GM12865 (cell line): ENCODE measurements at regions not wholly inside any gene's neighbourhood (a gene's known extent, or its start where the extent isn't known, plus 50 kb on each side); places are given as distances from the start of the nearest gene placed in this dataset.

Experiments
- DNase-seq: peaks from one replicate; pipeline ENCODE4 v3.0.0; 2010; ENCODE audit warnings: low read depth
- H3K4me3 ChIP-seq: 2 replicates; pipeline ENCODE4 v1.5.1; 2011; ENCODE audit warnings: mild to moderate bottlenecking, low read depth, low read length, control low read depth
- TF ChIP-seq, protein P1 (sequence below): IDR thresholded peaks from 2 replicates; pipeline ENCODE4 v1.5.1; 2011; ENCODE audit warnings: low read length, control low read depth, low read depth, inconsistent platforms; ENCODE audit not compliant: insufficient read depth; ENCODE audit errors: missing control alignments

GRCh38 chr2:5329763-5330162 is 362.4 kb upstream of the SOX11 start:
- DNase-seq: no peak
- TF ChIP-seq, protein P1, sequence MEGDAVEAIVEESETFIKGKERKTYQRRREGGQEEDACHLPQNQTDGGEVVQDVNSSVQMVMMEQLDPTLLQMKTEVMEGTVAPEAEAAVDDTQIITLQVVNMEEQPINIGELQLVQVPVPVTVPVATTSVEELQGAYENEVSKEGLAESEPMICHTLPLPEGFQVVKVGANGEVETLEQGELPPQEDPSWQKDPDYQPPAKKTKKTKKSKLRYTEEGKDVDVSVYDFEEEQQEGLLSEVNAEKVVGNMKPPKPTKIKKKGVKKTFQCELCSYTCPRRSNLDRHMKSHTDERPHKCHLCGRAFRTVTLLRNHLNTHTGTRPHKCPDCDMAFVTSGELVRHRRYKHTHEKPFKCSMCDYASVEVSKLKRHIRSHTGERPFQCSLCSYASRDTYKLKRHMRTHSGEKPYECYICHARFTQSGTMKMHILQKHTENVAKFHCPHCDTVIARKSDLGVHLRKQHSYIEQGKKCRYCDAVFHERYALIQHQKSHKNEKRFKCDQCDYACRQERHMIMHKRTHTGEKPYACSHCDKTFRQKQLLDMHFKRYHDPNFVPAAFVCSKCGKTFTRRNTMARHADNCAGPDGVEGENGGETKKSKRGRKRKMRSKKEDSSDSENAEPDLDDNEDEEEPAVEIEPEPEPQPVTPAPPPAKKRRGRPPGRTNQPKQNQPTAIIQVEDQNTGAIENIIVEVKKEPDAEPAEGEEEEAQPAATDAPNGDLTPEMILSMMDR: no peak
- no peak overlapping the region for H3K4me3 ChIP-seq

GRCh38 chr2:5330961-5331360 is 361.2 kb upstream of the SOX11 start:
- TF ChIP-seq, protein P1: no peak
- no peak overlapping the region for H3K4me3 ChIP-seq
- no peak for DNase-seq

DNA sequence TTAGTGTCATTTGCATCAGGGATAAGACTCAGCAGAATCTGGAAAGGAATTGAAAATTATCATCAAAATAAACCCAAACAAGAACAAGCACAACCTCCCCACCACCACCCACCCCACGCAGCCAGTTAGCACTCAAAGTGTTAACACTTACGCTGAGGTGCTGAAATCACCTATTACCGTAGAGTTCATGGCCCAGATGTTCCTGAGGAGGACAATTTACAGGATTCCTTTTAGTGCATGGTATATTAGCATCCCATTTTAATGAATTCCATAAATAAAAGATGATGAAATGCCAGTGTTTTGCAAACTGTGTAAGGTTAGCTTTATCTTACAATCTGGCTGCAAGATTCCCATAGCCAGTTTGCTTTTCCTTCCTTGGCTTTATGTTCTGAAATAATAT is 359.3 kb upstream of the SOX11 start:
- no peak overlapping the region for H3K4me3 ChIP-seq
- TF ChIP-seq, protein P1: no peak
- no peak for DNase-seq

DNA sequence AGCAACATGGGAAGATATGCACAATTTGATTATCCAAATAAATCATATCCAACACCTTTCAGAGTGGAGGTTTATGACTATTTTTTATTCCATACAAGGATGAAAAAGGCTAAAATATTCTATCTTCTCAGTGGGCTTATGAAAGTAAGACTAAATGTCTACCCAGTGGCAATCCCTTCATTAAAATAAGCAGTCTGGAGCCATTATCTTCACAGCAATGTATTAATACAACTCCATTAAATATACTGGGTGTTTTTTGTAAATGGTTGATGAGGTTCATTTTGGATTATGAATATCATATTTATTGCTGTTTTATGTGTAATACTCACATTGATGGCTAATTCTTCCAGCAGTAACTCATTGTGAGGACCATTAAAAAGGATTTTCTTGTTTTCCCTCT is 352.7 kb upstream of the SOX11 start:
- DNase-seq: no peak
- TF ChIP-seq, protein P1: no peak
- no peak overlapping the region for H3K4me3 ChIP-seq

DNA sequence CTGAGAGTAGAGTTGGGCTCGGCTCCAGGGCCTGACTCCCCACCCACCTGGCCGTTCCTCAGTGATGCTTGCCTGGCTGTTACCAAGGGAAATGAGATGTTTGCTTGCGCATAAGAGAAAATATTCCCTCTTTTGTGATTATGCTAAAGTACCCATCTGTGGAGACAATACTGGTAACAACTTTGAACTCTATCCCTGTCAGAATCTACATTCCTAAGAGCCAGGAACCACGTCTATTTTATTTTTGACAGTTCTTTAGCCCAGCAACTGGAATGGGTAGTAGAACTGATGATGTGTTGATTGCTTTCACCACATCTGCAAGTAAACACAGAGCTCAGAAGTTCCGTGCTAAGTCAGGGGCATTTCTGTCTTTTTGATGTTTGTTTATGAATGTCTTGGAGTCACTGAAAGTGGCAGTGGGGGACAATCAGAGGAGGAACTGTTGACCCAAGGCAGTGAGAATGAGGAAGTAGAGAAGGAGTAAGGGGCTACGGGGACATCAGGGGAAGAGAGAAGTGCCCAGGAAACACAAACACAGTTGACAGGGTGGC is 348.3 kb upstream of the SOX11 start:
- no peak overlapping the region for H3K4me3 ChIP-seq
- DNase-seq: no peak
- TF ChIP-seq, protein P1: no peak

DNA sequence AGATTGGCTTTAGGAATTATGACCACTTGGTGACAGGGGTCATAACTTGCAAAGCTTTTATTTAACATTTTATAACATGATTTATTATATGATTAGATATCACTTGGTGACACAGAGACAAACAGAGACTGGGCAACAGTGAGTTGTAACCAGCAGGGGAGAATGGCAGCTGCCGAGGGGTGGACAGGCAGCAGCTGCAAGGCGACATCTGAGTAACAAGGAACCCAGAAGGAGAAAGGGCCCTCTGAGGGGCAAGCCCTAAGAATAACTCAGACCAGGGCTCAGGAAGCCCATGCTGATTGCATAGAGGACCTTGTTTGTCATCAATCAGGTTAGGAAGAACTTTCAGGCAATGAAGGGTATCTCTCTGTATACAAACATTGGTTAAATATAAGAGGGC is 339.9 kb upstream of the SOX11 start:
- no peak for DNase-seq
- H3K4me3 ChIP-seq: no peak overlapping the region
- TF ChIP-seq, protein P1: no peak

DNA sequence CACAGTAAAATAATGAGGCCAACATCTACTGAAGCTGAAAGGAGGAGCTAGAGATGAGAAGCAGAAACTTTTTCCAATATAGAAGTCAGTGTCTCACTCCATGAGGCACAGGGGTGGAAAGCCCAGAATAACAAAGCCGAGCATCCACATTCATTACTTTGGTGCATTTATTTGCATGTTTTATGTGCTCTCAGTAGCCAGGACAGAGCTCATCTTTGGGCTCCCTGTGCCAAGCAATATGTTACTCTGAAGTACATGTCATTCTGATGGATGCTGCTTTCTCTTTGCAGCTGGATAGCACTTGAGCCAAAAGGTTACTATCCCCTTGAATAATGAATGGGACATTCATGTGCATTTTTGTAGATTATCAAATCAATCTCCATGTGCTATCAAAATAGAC is 338.6 kb upstream of the SOX11 start:
- no peak for DNase-seq
- no peak overlapping the region for H3K4me3 ChIP-seq
- TF ChIP-seq, protein P1: no peak
